ENCODE measurements at regions not wholly inside any gene's neighbourhood (a gene's known extent, or its start where the extent isn't known, plus 50 kb on each side); places are given as distances from the start of the nearest gene placed in this dataset.

DNA sequence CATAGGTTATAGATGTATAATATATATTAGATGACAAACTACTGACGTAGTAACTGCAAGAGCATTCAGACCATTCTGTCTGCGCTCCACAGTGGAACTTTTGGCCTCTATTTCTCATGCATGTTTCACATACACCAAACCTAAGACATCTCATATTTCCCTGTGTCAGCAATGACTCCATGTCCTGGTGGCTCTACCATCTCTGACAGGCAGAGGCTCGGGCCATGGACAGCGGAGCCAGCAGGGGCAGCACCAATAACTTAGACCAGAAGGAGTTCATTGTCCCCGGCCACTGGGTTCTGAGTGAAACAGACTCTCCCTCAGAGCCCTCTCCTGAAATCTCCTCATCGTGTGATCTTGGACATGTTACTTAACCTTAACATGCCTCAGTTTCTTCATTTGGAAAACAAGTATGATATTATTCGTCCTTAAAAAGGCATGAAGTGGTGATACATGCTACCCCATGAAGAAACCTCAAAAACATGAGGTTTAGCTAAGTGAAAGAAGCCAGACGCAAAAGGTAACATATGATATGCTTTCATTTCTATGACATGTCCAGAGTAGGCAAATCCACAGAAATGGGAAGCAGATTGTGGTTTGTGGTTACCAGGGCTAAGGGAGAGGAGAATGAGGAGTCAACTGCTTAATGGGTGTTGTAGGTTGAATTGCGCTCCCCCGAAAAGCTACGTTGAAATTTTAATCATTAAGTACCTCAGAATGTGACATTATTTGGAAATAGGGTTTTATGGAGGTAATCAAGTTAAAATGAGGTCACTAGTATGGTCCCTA is 564.0 kb upstream of the JARID2 start:
- no peak overlapping the region for H3K4me3 ChIP-seq
- H3K4me1 ChIP-seq (ENCODE audit: insufficient read depth) = peaks cover 16% of the 10 kb centered on the region
- ATAC-seq (no peak), DNase-seq (ENCODE audit: low spot score) (no peak)
- H3K36me3 Mint-ChIP-seq (ENCODE audit: low read depth) = no peaks in the 10 kb centered on the region
- H3K9me3 Mint-ChIP-seq = no peaks in the 10 kb centered on the region
- no peaks in the 10 kb centered on the region for H4K20me1 ChIP-seq (replicated peaks; ENCODE audit: insufficient read depth)
- H3K27me3 Mint-ChIP-seq (ENCODE audit: insufficient read depth, low read depth, poor library complexity) = peaks cover 3% of the 10 kb centered on the region
- TF ChIP-seq CTCF (conservative IDR thresholded peaks at IDR 0.05; ENCODE audit: low read depth in 2 of 2) = no peak
- TF ChIP-seq, protein P1, sequence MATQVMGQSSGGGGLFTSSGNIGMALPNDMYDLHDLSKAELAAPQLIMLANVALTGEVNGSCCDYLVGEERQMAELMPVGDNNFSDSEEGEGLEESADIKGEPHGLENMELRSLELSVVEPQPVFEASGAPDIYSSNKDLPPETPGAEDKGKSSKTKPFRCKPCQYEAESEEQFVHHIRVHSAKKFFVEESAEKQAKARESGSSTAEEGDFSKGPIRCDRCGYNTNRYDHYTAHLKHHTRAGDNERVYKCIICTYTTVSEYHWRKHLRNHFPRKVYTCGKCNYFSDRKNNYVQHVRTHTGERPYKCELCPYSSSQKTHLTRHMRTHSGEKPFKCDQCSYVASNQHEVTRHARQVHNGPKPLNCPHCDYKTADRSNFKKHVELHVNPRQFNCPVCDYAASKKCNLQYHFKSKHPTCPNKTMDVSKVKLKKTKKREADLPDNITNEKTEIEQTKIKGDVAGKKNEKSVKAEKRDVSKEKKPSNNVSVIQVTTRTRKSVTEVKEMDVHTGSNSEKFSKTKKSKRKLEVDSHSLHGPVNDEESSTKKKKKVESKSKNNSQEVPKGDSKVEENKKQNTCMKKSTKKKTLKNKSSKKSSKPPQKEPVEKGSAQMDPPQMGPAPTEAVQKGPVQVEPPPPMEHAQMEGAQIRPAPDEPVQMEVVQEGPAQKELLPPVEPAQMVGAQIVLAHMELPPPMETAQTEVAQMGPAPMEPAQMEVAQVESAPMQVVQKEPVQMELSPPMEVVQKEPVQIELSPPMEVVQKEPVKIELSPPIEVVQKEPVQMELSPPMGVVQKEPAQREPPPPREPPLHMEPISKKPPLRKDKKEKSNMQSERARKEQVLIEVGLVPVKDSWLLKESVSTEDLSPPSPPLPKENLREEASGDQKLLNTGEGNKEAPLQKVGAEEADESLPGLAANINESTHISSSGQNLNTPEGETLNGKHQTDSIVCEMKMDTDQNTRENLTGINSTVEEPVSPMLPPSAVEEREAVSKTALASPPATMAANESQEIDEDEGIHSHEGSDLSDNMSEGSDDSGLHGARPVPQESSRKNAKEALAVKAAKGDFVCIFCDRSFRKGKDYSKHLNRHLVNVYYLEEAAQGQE (IDR thresholded peaks at IDR 0.05; ENCODE audit: unreplicated experiment) = no peak
- TF ChIP-seq POLR2AphosphoS5 (IDR thresholded peaks at IDR 0.05; ENCODE audit: low read depth) = no peak
- TF ChIP-seq ZNF331 (CRISPR knock-in tag; IDR thresholded peaks at IDR 0.05; ENCODE audit: low read depth) = no peak
- no peak for TF ChIP-seq STAT1 (IDR thresholded peaks at IDR 0.05; ENCODE audit: unreplicated experiment)
- TF ChIP-seq NANOG (IDR thresholded peaks at IDR 0.05; ENCODE audit: borderline replicate concordance) = no peak
- TF ChIP-seq EZH2phosphoT487 (IDR thresholded peaks at IDR 0.05; ENCODE audit: unreplicated experiment) = no peak
- no peak for TF ChIP-seq EZH2 (IDR thresholded peaks at IDR 0.05; ENCODE audit: low read depth, unreplicated experiment)
- TF ChIP-seq ZNF114 (CRISPR knock-in tag; IDR thresholded peaks at IDR 0.05) = no peak
- TF ChIP-seq, protein P2, sequence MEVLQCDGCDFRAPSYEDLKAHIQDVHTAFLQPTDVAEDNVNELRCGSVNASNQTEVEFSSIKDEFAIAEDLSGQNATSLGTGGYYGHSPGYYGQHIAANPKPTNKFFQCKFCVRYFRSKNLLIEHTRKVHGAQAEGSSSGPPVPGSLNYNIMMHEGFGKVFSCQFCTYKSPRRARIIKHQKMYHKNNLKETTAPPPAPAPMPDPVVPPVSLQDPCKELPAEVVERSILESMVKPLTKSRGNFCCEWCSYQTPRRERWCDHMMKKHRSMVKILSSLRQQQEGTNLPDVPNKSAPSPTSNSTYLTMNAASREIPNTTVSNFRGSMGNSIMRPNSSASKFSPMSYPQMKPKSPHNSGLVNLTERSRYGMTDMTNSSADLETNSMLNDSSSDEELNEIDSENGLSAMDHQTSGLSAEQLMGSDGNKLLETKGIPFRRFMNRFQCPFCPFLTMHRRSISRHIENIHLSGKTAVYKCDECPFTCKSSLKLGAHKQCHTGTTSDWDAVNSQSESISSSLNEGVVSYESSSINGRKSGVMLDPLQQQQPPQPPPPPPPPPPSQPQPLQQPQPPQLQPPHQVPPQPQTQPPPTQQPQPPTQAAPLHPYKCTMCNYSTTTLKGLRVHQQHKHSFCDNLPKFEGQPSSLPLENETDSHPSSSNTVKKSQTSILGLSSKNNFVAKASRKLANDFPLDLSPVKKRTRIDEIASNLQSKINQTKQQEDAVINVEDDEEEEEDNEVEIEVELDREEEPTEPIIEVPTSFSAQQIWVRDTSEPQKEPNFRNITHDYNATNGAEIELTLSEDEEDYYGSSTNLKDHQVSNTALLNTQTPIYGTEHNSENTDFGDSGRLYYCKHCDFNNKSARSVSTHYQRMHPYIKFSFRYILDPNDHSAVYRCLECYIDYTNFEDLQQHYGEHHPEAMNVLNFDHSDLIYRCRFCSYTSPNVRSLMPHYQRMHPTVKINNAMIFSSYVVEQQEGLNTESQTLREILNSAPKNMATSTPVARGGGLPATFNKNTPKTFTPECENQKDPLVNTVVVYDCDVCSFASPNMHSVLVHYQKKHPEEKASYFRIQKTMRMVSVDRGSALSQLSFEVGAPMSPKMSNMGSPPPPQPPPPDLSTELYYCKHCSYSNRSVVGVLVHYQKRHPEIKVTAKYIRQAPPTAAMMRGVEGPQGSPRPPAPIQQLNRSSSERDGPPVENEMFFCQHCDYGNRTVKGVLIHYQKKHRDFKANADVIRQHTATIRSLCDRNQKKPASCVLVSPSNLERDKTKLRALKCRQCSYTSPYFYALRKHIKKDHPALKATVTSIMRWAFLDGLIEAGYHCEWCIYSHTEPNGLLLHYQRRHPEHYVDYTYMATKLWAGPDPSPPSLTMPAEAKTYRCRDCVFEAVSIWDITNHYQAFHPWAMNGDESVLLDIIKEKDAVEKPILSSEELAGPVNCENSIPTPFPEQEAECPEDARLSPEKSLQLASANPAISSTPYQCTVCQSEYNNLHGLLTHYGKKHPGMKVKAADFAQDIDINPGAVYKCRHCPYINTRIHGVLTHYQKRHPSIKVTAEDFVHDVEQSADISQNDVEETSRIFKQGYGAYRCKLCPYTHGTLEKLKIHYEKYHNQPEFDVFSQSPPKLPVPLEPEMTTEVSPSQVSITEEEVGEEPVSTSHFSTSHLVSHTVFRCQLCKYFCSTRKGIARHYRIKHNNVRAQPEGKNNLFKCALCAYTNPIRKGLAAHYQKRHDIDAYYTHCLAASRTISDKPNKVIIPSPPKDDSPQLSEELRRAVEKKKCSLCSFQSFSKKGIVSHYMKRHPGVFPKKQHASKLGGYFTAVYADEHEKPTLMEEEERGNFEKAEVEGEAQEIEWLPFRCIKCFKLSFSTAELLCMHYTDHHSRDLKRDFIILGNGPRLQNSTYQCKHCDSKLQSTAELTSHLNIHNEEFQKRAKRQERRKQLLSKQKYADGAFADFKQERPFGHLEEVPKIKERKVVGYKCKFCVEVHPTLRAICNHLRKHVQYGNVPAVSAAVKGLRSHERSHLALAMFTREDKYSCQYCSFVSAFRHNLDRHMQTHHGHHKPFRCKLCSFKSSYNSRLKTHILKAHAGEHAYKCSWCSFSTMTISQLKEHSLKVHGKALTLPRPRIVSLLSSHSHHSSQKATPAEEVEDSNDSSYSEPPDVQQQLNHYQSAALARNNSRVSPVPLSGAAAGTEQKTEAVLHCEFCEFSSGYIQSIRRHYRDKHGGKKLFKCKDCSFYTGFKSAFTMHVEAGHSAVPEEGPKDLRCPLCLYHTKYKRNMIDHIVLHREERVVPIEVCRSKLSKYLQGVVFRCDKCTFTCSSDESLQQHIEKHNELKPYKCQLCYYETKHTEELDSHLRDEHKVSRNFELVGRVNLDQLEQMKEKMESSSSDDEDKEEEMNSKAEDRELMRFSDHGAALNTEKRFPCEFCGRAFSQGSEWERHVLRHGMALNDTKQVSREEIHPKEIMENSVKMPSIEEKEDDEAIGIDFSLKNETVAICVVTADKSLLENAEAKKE (CRISPR knock-in tag; IDR thresholded peaks at IDR 0.05) = no peak
- no peak for TF ChIP-seq JUNB (IDR thresholded peaks at IDR 0.05; ENCODE audit: unreplicated experiment)
- TF ChIP-seq ETS1 (IDR thresholded peaks at IDR 0.05) = no peak
- H2AFZ ChIP-seq = no peak overlapping the region
- no peak overlapping the region for H3K4me2 ChIP-seq
- H3F3A ChIP-seq (replicated peaks; ENCODE audit: low read depth) = no peaks in the 10 kb centered on the region
- H3K9me2 ChIP-seq (ENCODE audit: insufficient read depth) = no peaks in the 10 kb centered on the region
- peaks cover 22% of the 10 kb centered on the region for H3K4me1 Mint-ChIP-seq
- H3K27ac ChIP-seq (ENCODE audit: low read depth) = no peak overlapping the region
- H3K79me2 ChIP-seq (replicated peaks; ENCODE audit: insufficient read depth) = no peaks in the 10 kb centered on the region
- H3K4me3 Mint-ChIP-seq = no peak overlapping the region
- no peak overlapping the region for H3K27ac Mint-ChIP-seq
- no peaks in the 10 kb centered on the region for H3K36me3 ChIP-seq (ENCODE audit: insufficient read depth)
- H3K27me3 ChIP-seq (ENCODE audit: insufficient read depth) = no peaks in the 10 kb centered on the region
